GM23338 (cell line): ENCODE measurements at regions not wholly inside any gene's neighbourhood (a gene's known extent, or its start where the extent isn't known, plus 50 kb on each side); places are given as distances from the start of the nearest gene placed in this dataset.

Experiments used
- CREB1 ChIP-seq: fragments of 250-450 bp; sonication (Bioruptor Pico); IDR thresholded peaks from 2 replicates; pipeline ENCODE4 v1.5.0; 2020; ENCODE audit warnings: low read depth, mild to moderate bottlenecking, moderate library complexity
- CTCF ChIP-seq, 2 experiments: fragments of 200-600 bp in 1 of 2; sonication (generic) in 1 of 2; conservative IDR thresholded peaks; 2 replicates each; pipeline versions ENCODE4 v1.5.1 to v1.6.1; 2016 to 2017; ENCODE audit warnings: antibody characterized with exemption in 2 of 2, low read depth in 2 of 2, mild to moderate bottlenecking in 2 of 2, moderate library complexity in 1 of 2
- EZH2 ChIP-seq: fragments of 200-600 bp; sonication (generic); IDR thresholded peaks from one replicate; pipeline ENCODE4 v1.8.0; 2017; ENCODE audit warnings: antibody characterized with exemption, mild to moderate bottlenecking, low read depth; ENCODE audit not compliant: unreplicated experiment
- EZH2phosphoT487 ChIP-seq: fragments of 200-600 bp; sonication (generic); IDR thresholded peaks from one replicate; pipeline ENCODE4 v1.8.1; 2018; ENCODE audit warnings: antibody characterized with exemption; ENCODE audit not compliant: unreplicated experiment
- JUNB ChIP-seq: IDR thresholded peaks from one replicate; pipeline ENCODE4 v1.6.1; 2016; ENCODE audit warnings: antibody characterized with exemption; ENCODE audit not compliant: unreplicated experiment
- NANOG ChIP-seq: IDR thresholded peaks from 2 replicates; pipeline ENCODE4 v1.6.1; 2016; ENCODE audit warnings: antibody characterized with exemption, borderline replicate concordance
- POLR2AphosphoS5 ChIP-seq: IDR thresholded peaks from 2 replicates; pipeline ENCODE4 v1.6.1; 2016; ENCODE audit warnings: antibody characterized with exemption, low read depth
- STAT1 ChIP-seq: IDR thresholded peaks from one replicate; pipeline ENCODE4 v1.6.1; 2016; ENCODE audit warnings: antibody characterized with exemption; ENCODE audit not compliant: unreplicated experiment
- ZNF331 ChIP-seq: fragments of 250-450 bp; sonication (Bioruptor Pico); IDR thresholded peaks from 2 replicates; pipeline ENCODE4 v1.5.0; 2020; ENCODE audit warnings: low read depth, mild to moderate bottlenecking, moderate library complexity
- ZNF462 ChIP-seq: fragments of 250-450 bp; sonication (Bioruptor Pico); IDR thresholded peaks from 2 replicates; pipeline ENCODE4 v1.5.0; 2020; ENCODE audit warnings: mild to moderate bottlenecking, moderate library complexity

- no peak for TF ChIP-seq ZNF462 (CRISPR knock-in tag)
- no peak for TF ChIP-seq EZH2
- TF ChIP-seq NANOG, result no peak
- no peak for TF ChIP-seq CTCF (conservative IDR thresholded peaks at IDR 0.05; ENCODE audit: low read depth in 2 of 2)
- TF ChIP-seq CREB1 (CRISPR knock-in tag), result no peak
- TF ChIP-seq POLR2AphosphoS5, result no peak
- TF ChIP-seq EZH2phosphoT487, result no peak
- no peak for TF ChIP-seq JUNB
- no peak for TF ChIP-seq ZNF331 (CRISPR knock-in tag)
- no peak for TF ChIP-seq STAT1
Measured at GRCh38 chr6:158895661-158896060, 76.5 kb upstream of the EZR start (continued).
